Duodenal mucosa (tissue), 2 donors: ENCODE measurements at regions not wholly inside any gene's neighbourhood (a gene's known extent, or its start where the extent isn't known, plus 50 kb on each side); places are given as distances from the start of the nearest gene placed in this dataset.

Experiments
- H3K27ac ChIP-seq: one replicate; pipeline ENCODE4 v1.7.0; 2013; ENCODE audit warnings: low read depth, low read length
- H3K27me3 ChIP-seq, 2 donors: one replicate each; pipeline ENCODE4 v1.7.0; 2013; ENCODE audit warnings: low read length in 2 of 2, control low read depth in 1 of 2; ENCODE audit not compliant: insufficient read depth in 2 of 2, control insufficient read depth in 1 of 2
- H3K36me3 ChIP-seq, 2 donors: one replicate each; pipeline ENCODE4 v1.7.0; 2013; ENCODE audit warnings: low read length in 2 of 2, control low read depth in 1 of 2; ENCODE audit not compliant: insufficient read depth in 2 of 2, control insufficient read depth in 1 of 2
- H3K4me1 ChIP-seq, 2 donors: one replicate each; pipeline ENCODE4 v1.7.0; 2013; ENCODE audit warnings: low read length in 2 of 2, control low read depth in 1 of 2; ENCODE audit not compliant: insufficient read depth in 2 of 2, control insufficient read depth in 1 of 2
- H3K4me3 ChIP-seq, 2 donors: one replicate each; pipeline ENCODE4 v1.7.0; 2013; ENCODE audit warnings: low read length in 2 of 2, low read depth in 1 of 2
- H3K9ac ChIP-seq, 2 donors: one replicate each; pipeline ENCODE4 v1.7.0; 2013; ENCODE audit warnings: low read length in 2 of 2, low read depth in 1 of 2
- H3K9me3 ChIP-seq, 2 donors: one replicate each; pipeline ENCODE4 v1.7.0; 2013; ENCODE audit warnings: low read length in 2 of 2, control low read depth in 1 of 2; ENCODE audit not compliant: control insufficient read depth in 1 of 2

- H3K9ac ChIP-seq: no peak overlapping the region
- H3K27ac ChIP-seq: no peak overlapping the region
- H3K27me3 ChIP-seq: no peaks in the 10 kb centered on the region
- H3K4me3 ChIP-seq: no peak overlapping the region
- H3K9me3 ChIP-seq: no peaks in the 10 kb centered on the region
- no peaks in the 10 kb centered on the region for H3K36me3 ChIP-seq
- no peaks in the 10 kb centered on the region for H3K4me1 ChIP-seq
These were observed 168.5 kb upstream of the FOXN2 start for GRCh38 chr2:48145845-48146452.

GRCh38 chr2:48146552-48146951, 167.9 kb upstream of the FOXN2 start:
- Histone ChIP-seq H3K4me3 (no peak overlapping the region), H3K4me1 (no peaks in the 10 kb centered on the region), H3K27ac (no peak overlapping the region), H3K27me3 (no peaks in the 10 kb centered on the region), H3K9ac (no peak overlapping the region), H3K36me3 (no peaks in the 10 kb centered on the region), H3K9me3 (no peaks in the 10 kb centered on the region)

GRCh38 chr2:48147719-48148118, 166.8 kb upstream of the FOXN2 start:
- Histone ChIP-seq H3K27ac (no peak overlapping the region), H3K36me3 (no peaks in the 10 kb centered on the region), H3K9ac (no peak overlapping the region), H3K27me3 (no peaks in the 10 kb centered on the region), H3K4me1 (no peaks in the 10 kb centered on the region), H3K9me3 (no peaks in the 10 kb centered on the region), H3K4me3 (no peak overlapping the region)

- no peaks in the 10 kb centered on the region for H3K27me3 ChIP-seq
- H3K36me3 ChIP-seq: no peaks in the 10 kb centered on the region
- no peak overlapping the region for H3K4me3 ChIP-seq
- H3K27ac ChIP-seq: no peak overlapping the region
- H3K4me1 ChIP-seq: no peaks in the 10 kb centered on the region
- H3K9me3 ChIP-seq: no peaks in the 10 kb centered on the region
- no peak overlapping the region for H3K9ac ChIP-seq
These were observed 165.5 kb upstream of the FOXN2 start for GRCh38 chr2:48148841-48149430.

- no peaks in the 10 kb centered on the region for H3K4me1 ChIP-seq
- no peaks in the 10 kb centered on the region for H3K27me3 ChIP-seq
- no peaks in the 10 kb centered on the region for H3K36me3 ChIP-seq
- no peak overlapping the region for H3K4me3 ChIP-seq
- no peak overlapping the region for H3K9ac ChIP-seq
- peaks cover 0 to 7% of the 10 kb centered on the region in 2 donors for H3K9me3 ChIP-seq
- H3K27ac ChIP-seq: no peak overlapping the region
These were observed 157.3 kb upstream of the FOXN2 start for GRCh38 chr2:48157150-48157549.

- Histone ChIP-seq H3K4me1 (no peaks in the 10 kb centered on the region), H3K27ac (no peak overlapping the region), H3K9ac (no peak overlapping the region), H3K4me3 (no peak overlapping the region), H3K27me3 (no peaks in the 10 kb centered on the region), H3K36me3 (no peaks in the 10 kb centered on the region), H3K9me3 (no peaks in the 10 kb centered on the region)
These were observed 152.9 kb upstream of the FOXN2 start for GRCh38 chr2:48161628-48162027.

GRCh38 chr2:48162742-48163141, 151.7 kb upstream of the FOXN2 start:
- no peaks in the 10 kb centered on the region for H3K9me3 ChIP-seq
- H3K27ac ChIP-seq: no peak overlapping the region
- H3K4me3 ChIP-seq: no peak overlapping the region
- no peak overlapping the region for H3K9ac ChIP-seq
- H3K4me1 ChIP-seq: no peaks in the 10 kb centered on the region
- no peaks in the 10 kb centered on the region for H3K27me3 ChIP-seq
- no peaks in the 10 kb centered on the region for H3K36me3 ChIP-seq

GRCh38 chr2:48165070-48165753, 149.3 kb upstream of the FOXN2 start:
- no peak overlapping the region for H3K27ac ChIP-seq
- no peaks in the 10 kb centered on the region for H3K27me3 ChIP-seq
- no peak overlapping the region for H3K4me3 ChIP-seq
- no peaks in the 10 kb centered on the region for H3K9me3 ChIP-seq
- H3K36me3 ChIP-seq: no peaks in the 10 kb centered on the region
- no peak overlapping the region for H3K9ac ChIP-seq
- no peaks in the 10 kb centered on the region for H3K4me1 ChIP-seq

GRCh38 chr2:48169141-48169592, 145.3 kb upstream of the FOXN2 start:
- no peak overlapping the region for H3K4me3 ChIP-seq
- H3K27me3 ChIP-seq: no peaks in the 10 kb centered on the region
- H3K9me3 ChIP-seq: no peaks in the 10 kb centered on the region
- no peak overlapping the region for H3K9ac ChIP-seq
- no peaks in the 10 kb centered on the region for H3K4me1 ChIP-seq
- no peaks in the 10 kb centered on the region for H3K36me3 ChIP-seq
- H3K27ac ChIP-seq: no peak overlapping the region

- no peak overlapping the region for H3K4me3 ChIP-seq
- H3K9ac ChIP-seq: no peak overlapping the region
- H3K27ac ChIP-seq: no peak overlapping the region
- H3K36me3 ChIP-seq: no peaks in the 10 kb centered on the region
- H3K9me3 ChIP-seq: no peaks in the 10 kb centered on the region
- H3K4me1 ChIP-seq: no peaks in the 10 kb centered on the region
- no peaks in the 10 kb centered on the region for H3K27me3 ChIP-seq
These were observed 144.2 kb upstream of the FOXN2 start for GRCh38 chr2:48170281-48170680.
